ENCODE measurements at regions not wholly inside any gene's neighbourhood (a gene's known extent, or its start where the extent isn't known, plus 50 kb on each side); places are given as distances from the start of the nearest gene placed in this dataset.

GRCh38 chr10:52632591-52632990, 140.0 kb downstream of the MBL2 start:
- H4K8ac ChIP-seq (ENCODE audit: low read length) = no peak overlapping the region
- H3K4me1 ChIP-seq (ENCODE audit: control insufficient read depth, insufficient read depth, low read depth, low read length) = no peaks in the 10 kb centered on the region
- H2BK15ac ChIP-seq (ENCODE audit: low read depth, poor library complexity, severe bottlenecking) = no peak overlapping the region
- no peak overlapping the region for H3K27ac ChIP-seq (ENCODE audit: low read length, poor library complexity, severe bottlenecking)
- H3K4ac ChIP-seq (ENCODE audit: low read depth in 1 of 2, low read length in 2 of 2) = no peak overlapping the region
- no peak overlapping the region for H2AFZ ChIP-seq (ENCODE audit: low read depth, low read length)
- H3K18ac ChIP-seq (ENCODE audit: low read depth in 1 of 2, low read length in 2 of 2) = no peak overlapping the region
- H3K79me1 ChIP-seq (replicated peaks; ENCODE audit: low read length, poor library complexity, severe bottlenecking) = no peaks in the 10 kb centered on the region
- H2BK5ac ChIP-seq (ENCODE audit: low read depth, low read length, poor library complexity, severe bottlenecking) = no peak overlapping the region
- no peak overlapping the region for H3K4me3 ChIP-seq (ENCODE audit: insufficient read depth in 1 of 2, low read depth in 1 of 2, low read length in 2 of 2)
- no peak overlapping the region for H4K91ac ChIP-seq (ENCODE audit: low read length)
- no peak overlapping the region for H3K4me2 ChIP-seq (ENCODE audit: low read length, poor library complexity, severe bottlenecking)
- no peak overlapping the region for H2BK120ac ChIP-seq (ENCODE audit: low read depth, low read length)
- H3K27me3 ChIP-seq (ENCODE audit: control insufficient read depth in 1 of 2, insufficient read depth in 1 of 2, low read length in 2 of 2) = no peaks in the 10 kb centered on the region
- DNase-seq = no peak
- 11% methylated on average over 2 of the region's 3 CpGs for WGBS
- H3K9ac ChIP-seq (ENCODE audit: low read length) = no peak overlapping the region
- H3K14ac ChIP-seq (ENCODE audit: low read length in 2 of 2) = no peak overlapping the region
- no peak overlapping the region for H2AK5ac ChIP-seq (ENCODE audit: low read length, severe bottlenecking)
- H3K9me3 ChIP-seq (ENCODE audit: control insufficient read depth, low read length) = no peaks in the 10 kb centered on the region
- H3K23ac ChIP-seq (ENCODE audit: low read length in 2 of 2) = no peak overlapping the region
- no peak overlapping the region for H2BK12ac ChIP-seq (ENCODE audit: low read length in 2 of 2)
- H3K36me3 ChIP-seq (ENCODE audit: control insufficient read depth in 1 of 2, insufficient read depth in 2 of 2, low read depth in 1 of 2, low read length in 2 of 2) = no peaks in the 10 kb centered on the region

- Histone ChIP-seq H4K91ac (ENCODE audit: low read length) (no peak overlapping the region), H3K18ac (ENCODE audit: low read depth in 1 of 2, low read length in 2 of 2) (no peak overlapping the region), H3K23ac (ENCODE audit: low read length in 2 of 2) (no peak overlapping the region), H2BK5ac (ENCODE audit: low read depth, low read length, poor library complexity, severe bottlenecking) (no peak overlapping the region), H2AFZ (ENCODE audit: low read depth, low read length) (no peak overlapping the region), H3K9me3 (ENCODE audit: control insufficient read depth, low read length) (no peaks in the 10 kb centered on the region), H4K8ac (ENCODE audit: low read length) (no peak overlapping the region), H3K4ac (ENCODE audit: low read depth in 1 of 2, low read length in 2 of 2) (no peak overlapping the region), H3K79me1 (replicated peaks; ENCODE audit: low read length, poor library complexity, severe bottlenecking) (no peaks in the 10 kb centered on the region), H3K4me2 (ENCODE audit: low read length, poor library complexity, severe bottlenecking) (no peak overlapping the region), H3K4me3 (ENCODE audit: insufficient read depth in 1 of 2, low read depth in 1 of 2, low read length in 2 of 2) (no peak overlapping the region), H3K27me3 (ENCODE audit: control insufficient read depth in 1 of 2, insufficient read depth in 1 of 2, low read length in 2 of 2) (no peaks in the 10 kb centered on the region), H3K27ac (ENCODE audit: low read length, poor library complexity, severe bottlenecking) (no peak overlapping the region), H3K36me3 (ENCODE audit: control insufficient read depth in 1 of 2, insufficient read depth in 2 of 2, low read depth in 1 of 2, low read length in 2 of 2) (no peaks in the 10 kb centered on the region), H3K4me1 (ENCODE audit: control insufficient read depth, insufficient read depth, low read depth, low read length) (no peaks in the 10 kb centered on the region), H3K14ac (ENCODE audit: low read length in 2 of 2) (no peak overlapping the region), H2BK12ac (ENCODE audit: low read length in 2 of 2) (no peak overlapping the region), H3K9ac (ENCODE audit: low read length) (no peak overlapping the region), H2BK120ac (ENCODE audit: low read depth, low read length) (no peak overlapping the region), H2AK5ac (ENCODE audit: low read length, severe bottlenecking) (no peak overlapping the region), H2BK15ac (ENCODE audit: low read depth, poor library complexity, severe bottlenecking) (no peak overlapping the region)
- DNase-seq = no peak
- WGBS = no CpG with 5 or more reads among the region's 2 CpGs
Observed at GRCh38 chr10:52633266-52633665, 139.3 kb downstream of the MBL2 start.

- no peak overlapping the region for H2BK120ac ChIP-seq (ENCODE audit: low read depth, low read length)
- no peak overlapping the region for H3K4me2 ChIP-seq (ENCODE audit: low read length, poor library complexity, severe bottlenecking)
- no peak overlapping the region for H3K27ac ChIP-seq (ENCODE audit: low read length, poor library complexity, severe bottlenecking)
- DNase-seq = no peak
- no peak overlapping the region for H2BK12ac ChIP-seq (ENCODE audit: low read length in 2 of 2)
- H3K79me1 ChIP-seq (replicated peaks; ENCODE audit: low read length, poor library complexity, severe bottlenecking) = no peaks in the 10 kb centered on the region
- H3K9ac ChIP-seq (ENCODE audit: low read length) = no peak overlapping the region
- no peak overlapping the region for H3K4ac ChIP-seq (ENCODE audit: low read depth in 1 of 2, low read length in 2 of 2)
- H2AFZ ChIP-seq (ENCODE audit: low read depth, low read length) = no peak overlapping the region
- H3K4me1 ChIP-seq (ENCODE audit: control insufficient read depth, insufficient read depth, low read depth, low read length) = no peaks in the 10 kb centered on the region
- no peak overlapping the region for H4K8ac ChIP-seq (ENCODE audit: low read length)
- no peak overlapping the region for H2AK5ac ChIP-seq (ENCODE audit: low read length, severe bottlenecking)
- H2BK5ac ChIP-seq (ENCODE audit: low read depth, low read length, poor library complexity, severe bottlenecking) = no peak overlapping the region
- no peak overlapping the region for H3K23ac ChIP-seq (ENCODE audit: low read length in 2 of 2)
- no peak overlapping the region for H4K91ac ChIP-seq (ENCODE audit: low read length)
- no peaks in the 10 kb centered on the region for H3K9me3 ChIP-seq (ENCODE audit: control insufficient read depth, low read length)
- no peak overlapping the region for H2BK15ac ChIP-seq (ENCODE audit: low read depth, poor library complexity, severe bottlenecking)
- no peak overlapping the region for H3K4me3 ChIP-seq (ENCODE audit: insufficient read depth in 1 of 2, low read depth in 1 of 2, low read length in 2 of 2)
- WGBS = no CpG with 5 or more reads among the region's 1 CpG
- no peaks in the 10 kb centered on the region for H3K36me3 ChIP-seq (ENCODE audit: control insufficient read depth in 1 of 2, insufficient read depth in 2 of 2, low read depth in 1 of 2, low read length in 2 of 2)
- no peak overlapping the region for H3K14ac ChIP-seq (ENCODE audit: low read length in 2 of 2)
- H3K27me3 ChIP-seq (ENCODE audit: control insufficient read depth in 1 of 2, insufficient read depth in 1 of 2, low read length in 2 of 2) = no peaks in the 10 kb centered on the region
- no peak overlapping the region for H3K18ac ChIP-seq (ENCODE audit: low read depth in 1 of 2, low read length in 2 of 2)
Observed at GRCh38 chr10:52635651-52636050, 136.9 kb downstream of the MBL2 start.

GRCh38 chr10:52636874-52637273, 135.7 kb downstream of the MBL2 start:
- Histone ChIP-seq H3K4me2 (ENCODE audit: low read length, poor library complexity, severe bottlenecking) (no peak overlapping the region), H3K79me1 (replicated peaks; ENCODE audit: low read length, poor library complexity, severe bottlenecking) (no peaks in the 10 kb centered on the region), H4K8ac (ENCODE audit: low read length) (no peak overlapping the region), H3K9me3 (ENCODE audit: control insufficient read depth, low read length) (no peaks in the 10 kb centered on the region), H3K4me3 (ENCODE audit: insufficient read depth in 1 of 2, low read depth in 1 of 2, low read length in 2 of 2) (no peak overlapping the region), H3K27ac (ENCODE audit: low read length, poor library complexity, severe bottlenecking) (no peak overlapping the region), H4K91ac (ENCODE audit: low read length) (no peak overlapping the region), H3K23ac (ENCODE audit: low read length in 2 of 2) (no peak overlapping the region), H2BK5ac (ENCODE audit: low read depth, low read length, poor library complexity, severe bottlenecking) (no peak overlapping the region), H3K27me3 (ENCODE audit: control insufficient read depth in 1 of 2, insufficient read depth in 1 of 2, low read length in 2 of 2) (no peaks in the 10 kb centered on the region), H2AK5ac (ENCODE audit: low read length, severe bottlenecking) (no peak overlapping the region), H3K9ac (ENCODE audit: low read length) (no peak overlapping the region), H3K4ac (ENCODE audit: low read depth in 1 of 2, low read length in 2 of 2) (no peak overlapping the region), H3K18ac (ENCODE audit: low read depth in 1 of 2, low read length in 2 of 2) (no peak overlapping the region), H3K4me1 (ENCODE audit: control insufficient read depth, insufficient read depth, low read depth, low read length) (no peaks in the 10 kb centered on the region), H2AFZ (ENCODE audit: low read depth, low read length) (no peak overlapping the region), H3K36me3 (ENCODE audit: control insufficient read depth in 1 of 2, insufficient read depth in 2 of 2, low read depth in 1 of 2, low read length in 2 of 2) (no peaks in the 10 kb centered on the region), H2BK120ac (ENCODE audit: low read depth, low read length) (no peak overlapping the region), H2BK15ac (ENCODE audit: low read depth, poor library complexity, severe bottlenecking) (no peak overlapping the region), H3K14ac (ENCODE audit: low read length in 2 of 2) (no peak overlapping the region), H2BK12ac (ENCODE audit: low read length in 2 of 2) (no peak overlapping the region)
- DNase-seq = no peak

All from mesenchymal stem cell (in vitro differentiated cells and primary cell).